ENCODE measurements at regions not wholly inside any gene's neighbourhood (a gene's known extent, or its start where the extent isn't known, plus 50 kb on each side); places are given as distances from the start of the nearest gene placed in this dataset.

GRCh38 chr1:29985606-29985945 is 737.8 kb downstream of the MATN1 start:
- TF ChIP-seq FOXM1 (IDR thresholded peaks at IDR 0.05; ENCODE audit: low read depth, low read length) (no peak), CTCF (IDR thresholded peaks at IDR 0.05 in 2 of 3, conservative IDR thresholded peaks at IDR 0.05 in 1 of 3; ENCODE audit: control insufficient read depth in 2 of 3, extremely low read depth in 1 of 3, insufficient read depth in 1 of 3, low read depth in 3 of 3, low read length in 3 of 3) (no peak), FOS (IDR thresholded peaks at IDR 0.05; ENCODE audit: borderline replicate concordance, extremely low read depth, insufficient read length) (no peak)
